MCF 10A (cell line): ENCODE measurements at regions not wholly inside any gene's neighbourhood (a gene's known extent, or its start where the extent isn't known, plus 50 kb on each side); places are given as distances from the start of the nearest gene placed in this dataset.

Source experiments
- BruUV-seq: library from RNA; stranded (reverse); fragments of 400-500 nt; replicated peaks from 2 replicates; lab custom pipeline; 2021; lab: Mats Ljungman, UMichigan
- CTCF ChIA-PET: fragments of 300-600 bp; sonication (Branson Sonifier 250); formaldehyde crosslinking; extraction: SDS; loops from one replicate; lab custom pipeline; 2021; ENCODE audit warnings: antibody characterized with exemption, inconsistent platforms; lab: Yijun Ruan, JAX
- POLR2A ChIA-PET: fragments of 300-600, 350-650 bp; sonication (Branson Sonifier 250); formaldehyde crosslinking; extraction: SDS; loops from one replicate; lab custom pipeline; 2020; ENCODE audit warnings: antibody characterized with exemption, inconsistent platforms; lab: Yijun Ruan, JAX
- DNase-seq: peaks from one replicate; pipeline ENCODE4 v3.0.0-alpha.2; 2018; ENCODE audit not compliant: unreplicated experiment
- H3K27ac Mint-ChIP-seq: one replicate; pipeline ENCODE4 v1.8.0; 2022; ENCODE audit warnings: mild to moderate bottlenecking, low read depth, mixed read lengths; ENCODE audit not compliant: unreplicated experiment
- H3K27me3 Mint-ChIP-seq: one replicate; pipeline ENCODE4 v1.8.0; 2022; ENCODE audit warnings: mixed read lengths; ENCODE audit not compliant: insufficient read depth, unreplicated experiment
- H3K36me3 Mint-ChIP-seq: one replicate; pipeline ENCODE4 v1.8.0; 2022; ENCODE audit warnings: mild to moderate bottlenecking, moderate library complexity, mixed read lengths; ENCODE audit not compliant: insufficient read depth, unreplicated experiment
- H3K4me1 Mint-ChIP-seq: one replicate; pipeline ENCODE4 v1.8.0; 2022; ENCODE audit warnings: mixed read lengths; ENCODE audit not compliant: insufficient read depth, unreplicated experiment
- H3K4me3 Mint-ChIP-seq: one replicate; pipeline ENCODE4 v1.8.0; 2022; ENCODE audit warnings: mild to moderate bottlenecking, moderate library complexity, mixed read lengths; ENCODE audit not compliant: unreplicated experiment
- H3K9me3 Mint-ChIP-seq: one replicate; pipeline ENCODE4 v1.8.0; 2022; ENCODE audit warnings: mixed read lengths; ENCODE audit not compliant: unreplicated experiment
- CTCF ChIP-seq: fragments of 200-600 bp; IDR thresholded peaks from one replicate; pipeline ENCODE4 v1.8.0; 2022; ENCODE audit warnings: antibody characterized with exemption, mild to moderate bottlenecking; ENCODE audit not compliant: unreplicated experiment
- intact Hi-C: fragments of 100-400 bp; cut with micrococcal nuclease; formaldehyde crosslinking; loops from 2 replicates; pipeline ENCODE4 v1.14.1; 2022

GRCh38 chr14:99011385-99011784 lies 260.6 kb downstream of the BCL11B start:
- Mint-ChIP-seq H3K36me3 (no peaks in the 10 kb centered on the region), H3K9me3 (no peaks in the 10 kb centered on the region), H3K27me3 (no peaks in the 10 kb centered on the region), H3K27ac (no peak overlapping the region), H3K4me1 (no peaks in the 10 kb centered on the region), H3K4me3 (no peak overlapping the region)
- DNase-seq: no peak
- intact Hi-C loops: no loop called here
- ChIA-PET POLR2A (no interaction called here), CTCF (no interaction called here)
- BruUV-seq: no TSS peak
- TF ChIP-seq CTCF: no peak

DNA sequence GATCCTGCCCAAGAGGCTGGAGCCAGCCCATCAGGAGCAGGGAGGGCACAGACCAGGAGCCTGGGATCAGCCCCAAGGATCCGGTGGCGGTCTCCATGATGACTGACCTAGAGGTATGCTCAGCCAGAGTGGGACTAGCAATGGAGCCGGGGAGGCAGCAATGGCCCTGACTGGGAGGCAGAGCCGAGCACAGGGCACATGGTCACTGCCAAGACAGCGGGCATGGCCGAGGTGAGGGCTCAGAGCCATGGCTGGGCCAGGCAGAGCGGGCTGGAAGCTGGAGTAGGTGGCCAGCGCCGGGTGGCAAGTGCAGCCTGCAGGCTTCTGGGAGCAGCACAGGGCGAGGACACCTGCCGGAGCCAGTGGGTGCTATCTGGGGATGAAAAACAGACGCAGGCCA lies 259.3 kb downstream of the BCL11B start:
- no peak for DNase-seq
- Mint-ChIP-seq H3K4me3 (no peak overlapping the region), H3K9me3 (no peaks in the 10 kb centered on the region), H3K4me1 (no peaks in the 10 kb centered on the region), H3K27me3 (no peaks in the 10 kb centered on the region), H3K36me3 (no peaks in the 10 kb centered on the region), H3K27ac (no peak overlapping the region)
- POLR2A ChIA-PET: interaction anchor here (1.0 kb wide), 1 partner anchor 41 kb away, joined by 4 read pairs; no protein-coding TSS in a partner anchor
- CTCF ChIA-PET: no interaction called here
- no TSS peak for BruUV-seq
- TF ChIP-seq CTCF: no peak
- intact Hi-C loops: no loop called here

DNA sequence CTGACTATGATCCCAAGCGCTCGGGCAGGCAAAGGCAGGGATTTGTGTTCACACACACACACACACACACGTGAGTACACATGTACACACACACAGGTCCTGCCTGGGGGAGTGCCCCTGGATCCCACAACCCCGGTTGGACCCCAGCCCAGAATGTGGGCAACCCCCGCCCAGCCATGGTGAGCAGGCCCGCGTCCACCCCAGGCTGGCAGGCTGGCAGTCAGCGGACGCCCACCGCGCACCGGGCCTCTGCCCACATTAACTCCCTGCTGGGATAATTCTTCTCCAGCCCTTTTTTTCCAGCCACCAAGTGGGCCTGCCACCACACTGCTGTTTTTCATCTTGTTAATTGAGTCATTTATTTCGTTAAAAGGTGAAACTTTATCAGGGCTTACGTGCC lies 256.2 kb downstream of the BCL11B start:
- POLR2A ChIA-PET: no interaction called here
- no peak for TF ChIP-seq CTCF
- no peak overlapping the region for H3K27ac Mint-ChIP-seq
- peaks cover 9% of the 10 kb centered on the region for H3K4me1 Mint-ChIP-seq
- BruUV-seq: no TSS peak
- DNase-seq: no peak
- H3K27me3 Mint-ChIP-seq: no peaks in the 10 kb centered on the region
- intact Hi-C loops: no loop called here
- no peaks in the 10 kb centered on the region for H3K9me3 Mint-ChIP-seq
- CTCF ChIA-PET: no interaction called here
- H3K36me3 Mint-ChIP-seq: no peaks in the 10 kb centered on the region
- no peak overlapping the region for H3K4me3 Mint-ChIP-seq

DNA sequence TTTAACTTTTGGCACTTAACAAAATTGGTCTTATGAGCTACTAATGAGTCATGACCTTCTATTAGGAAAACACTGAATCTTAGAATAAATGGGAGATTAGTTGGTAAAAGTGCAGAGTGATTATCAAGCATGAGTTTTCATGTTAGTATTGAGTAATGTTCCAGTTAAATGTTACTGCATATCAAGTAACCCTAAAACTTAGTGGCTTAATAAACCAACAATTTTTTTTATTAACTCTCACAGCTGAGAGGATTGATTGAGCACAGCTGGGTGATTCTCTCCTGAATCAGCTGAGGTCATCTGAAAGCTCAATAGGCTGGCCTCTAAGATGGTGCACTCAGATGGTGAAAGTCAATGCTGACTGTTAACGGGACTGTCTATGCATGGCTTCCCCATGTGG lies 248.6 kb downstream of the BCL11B start:
- Mint-ChIP-seq H3K4me3 (no peak overlapping the region), H3K4me1 (peaks cover 10% of the 10 kb centered on the region), H3K9me3 (no peaks in the 10 kb centered on the region), H3K27me3 (no peaks in the 10 kb centered on the region), H3K27ac (no peak overlapping the region), H3K36me3 (no peaks in the 10 kb centered on the region)
- BruUV-seq: no TSS peak
- intact Hi-C loops: no loop called here
- POLR2A ChIA-PET: interaction anchor here (0.7 to 1.1 kb wide), 2 partner anchors 9 to 113 kb away, joined by 3 read pairs; no protein-coding TSS in a partner anchor
- no peak for TF ChIP-seq CTCF
- CTCF ChIA-PET: no interaction called here
- DNase-seq: no peak
